SK-N-SH (cell line): ENCODE measurements at regions not wholly inside any gene's neighbourhood (a gene's known extent, or its start where the extent isn't known, plus 50 kb on each side); places are given as distances from the start of the nearest gene placed in this dataset.

Experiments used
- CTCF ChIA-PET: fragments of 300-600, 350-600 bp; formaldehyde crosslinking; extraction: SDS; loops from one replicate; lab custom pipeline; 2021; lab: Yijun Ruan, JAX
- POLR2A ChIA-PET: fragments of 350-600 bp; sonication (Branson Sonifier 250); formaldehyde crosslinking; extraction: SDS; loops from one replicate; lab custom pipeline; 2020; ENCODE audit warnings: antibody characterized with exemption, inconsistent platforms; lab: Yijun Ruan, JAX
- DNase-seq: peaks from one replicate; pipeline ENCODE4 v3.0.0; 2012
- H2AFZ ChIP-seq: fragments of 200-600 bp; sonication (generic); 2 replicates; pipeline ENCODE4 v1.8.1; 2016; ENCODE audit warnings: antibody characterized with exemption, mild to moderate bottlenecking, low read depth
- H3F3A ChIP-seq: fragments of 200-600 bp; sonication (generic); replicated peaks from 2 replicates; pipeline ENCODE3; 2016; ENCODE audit warnings: antibody characterized with exemption, mild to moderate bottlenecking; ENCODE audit not compliant: insufficient read depth
- H3K27ac ChIP-seq, 2 experiments: fragments of 200-500 bp in 1 of 2; fragments of 200-600 bp in 1 of 2; sonication (Bioruptor generic) in 1 of 2; sonication (generic), shearing (Covaris generic) in 1 of 2; 2 replicates each; pipeline versions ENCODE4 v1.5.1 to v1.6.1; 2014 to 2016; ENCODE audit warnings: low read depth in 2 of 2, inconsistent platforms in 1 of 2, low read length in 1 of 2, mild to moderate bottlenecking in 1 of 2, mixed read lengths in 1 of 2
- H3K27me3 ChIP-seq: fragments of 200-600 bp; sonication (generic), shearing (Covaris generic); 2 replicates; pipeline ENCODE4 v1.6.1; 2016; ENCODE audit warnings: mixed run types; ENCODE audit not compliant: insufficient read depth
- H3K36me3 ChIP-seq, 2 experiments: fragments of 200-500 bp in 1 of 2; fragments of 200-600 bp in 1 of 2; sonication (Bioruptor generic) in 1 of 2; sonication (generic) in 1 of 2; replicated peaks in 1 of 2; 2 replicates each; pipeline versions ENCODE3 to v1.5.1; 2014 to 2016; ENCODE audit warnings: low read length in 1 of 2, mild to moderate bottlenecking in 1 of 2; ENCODE audit not compliant: insufficient read depth in 2 of 2, control insufficient read depth in 1 of 2
- H3K4me1 ChIP-seq, 2 experiments: fragments of 200-500 bp in 1 of 2; fragments of 200-600 bp in 1 of 2; sonication (Bioruptor generic) in 1 of 2; sonication (generic), shearing (Covaris generic) in 1 of 2; 2 replicates each; pipeline versions ENCODE4 v1.5.1 to v1.6.1; 2014 to 2016; ENCODE audit warnings: low read depth in 1 of 2, low read length in 1 of 2, mixed run types in 1 of 2; ENCODE audit not compliant: insufficient read depth in 2 of 2, control insufficient read depth in 1 of 2
- H3K4me2 ChIP-seq: fragments of 200-600 bp; sonication (generic), shearing (Covaris generic); 2 replicates; pipeline ENCODE4 v1.6.1; 2017; ENCODE audit warnings: mixed run types
- H3K4me3 ChIP-seq, 2 experiments: fragments of 200-500 bp in 1 of 2; fragments of 200-600 bp in 1 of 2; sonication (Bioruptor generic) in 1 of 2; sonication (generic), shearing (Covaris generic) in 1 of 2; 2 replicates each; pipeline versions ENCODE4 v1.5.1 to v1.8.1; 2014 to 2016; ENCODE audit warnings: low read depth in 2 of 2, inconsistent platforms in 1 of 2, low read length in 1 of 2, mild to moderate bottlenecking in 1 of 2, mixed read lengths in 1 of 2, moderate library complexity in 1 of 2
- H3K79me2 ChIP-seq: fragments of 200-600 bp; sonication (generic); 2 replicates; pipeline ENCODE4 v1.8.1; 2017; ENCODE audit warnings: mild to moderate bottlenecking; ENCODE audit not compliant: insufficient read depth
- H3K9ac ChIP-seq: fragments of 200-600 bp; sonication (generic); 2 replicates; pipeline ENCODE4 v1.6.1; 2017; ENCODE audit warnings: mixed run types
- H3K9me2 ChIP-seq: fragments of 200-600 bp; sonication (generic); 2 replicates; pipeline ENCODE4 v1.6.1; 2017; ENCODE audit warnings: mixed run types
- H3K9me3 ChIP-seq: fragments of 200-600 bp; sonication (generic); 2 replicates; pipeline ENCODE4 v1.6.1; 2017; ENCODE audit warnings: mixed run types, mild to moderate bottlenecking, moderate library complexity
- H4K20me1 ChIP-seq: fragments of 200-600 bp; sonication (generic); 2 replicates; pipeline ENCODE4 v1.6.1; 2017; ENCODE audit warnings: mild to moderate bottlenecking, mixed run types; ENCODE audit not compliant: insufficient read depth
- EP300 ChIP-seq, 2 experiments: IDR thresholded peaks; 2 replicates each; pipeline versions ENCODE4 v1.4.0 to v1.6.1; 2012; ENCODE audit warnings: borderline replicate concordance in 1 of 2, low read depth in 1 of 2, low read length in 1 of 2
- JUND ChIP-seq: IDR thresholded peaks from 2 replicates; pipeline ENCODE4 v1.4.0; 2012
- RAD21 ChIP-seq: IDR thresholded peaks from 2 replicates; pipeline ENCODE4 v1.6.1; 2012; ENCODE audit warnings: mild to moderate bottlenecking, low read length
- RFX5 ChIP-seq: IDR thresholded peaks from 2 replicates; pipeline ENCODE4 v1.6.1; 2012; ENCODE audit warnings: mild to moderate bottlenecking, improper control_type of control experiment, low read length
- TEAD4 ChIP-seq: IDR thresholded peaks from 2 replicates; pipeline ENCODE4 v1.4.0; 2012; ENCODE audit warnings: mild to moderate bottlenecking, borderline replicate concordance; ENCODE audit not compliant: insufficient read depth
- USF1 ChIP-seq: IDR thresholded peaks from 2 replicates; pipeline ENCODE4 v1.4.0; 2012; ENCODE audit warnings: low read depth, borderline replicate concordance
- ZBTB33 ChIP-seq: IDR thresholded peaks from 2 replicates; pipeline ENCODE4 v1.4.0; 2012; ENCODE audit warnings: low read depth, borderline replicate concordance
- WGBS: methylation state at CpG from one replicate; pipeline ENCODE4 v1.1.6; 2017; ENCODE audit warnings: low lambda C conversion rate; 5-methylcytosine and 5-hydroxymethylcytosine counted together

- no peaks in the 10 kb centered on the region for H3F3A ChIP-seq
- no peak overlapping the region for H3K4me3 ChIP-seq
- H3K4me2 ChIP-seq: no peak overlapping the region
- DNase-seq: no peak
- no peaks in the 10 kb centered on the region for H3K79me2 ChIP-seq
- H3K9me2 ChIP-seq: no peaks in the 10 kb centered on the region
- no peaks in the 10 kb centered on the region for H3K36me3 ChIP-seq
- CTCF ChIA-PET: no interaction called here
- no peak overlapping the region for H2AFZ ChIP-seq
- POLR2A ChIA-PET: no interaction called here
- H3K9me3 ChIP-seq: no peaks in the 10 kb centered on the region
- H3K4me1 ChIP-seq: no peaks in the 10 kb centered on the region; a peak in 2 of 4 replicates
- no peak for TF ChIP-seq RFX5
- TF ChIP-seq ZBTB33: no peak
- no peak for TF ChIP-seq EP300 (IDR thresholded peaks at IDR 0.05; ENCODE audit: borderline replicate concordance in 1 of 2, low read depth in 1 of 2, low read length in 1 of 2)
- no peak for TF ChIP-seq JUND
- TF ChIP-seq USF1: no peak
- WGBS: 11% methylated on average over 4 of the region's 5 CpGs
- no peaks in the 10 kb centered on the region for H4K20me1 ChIP-seq
- H3K9ac ChIP-seq: no peak overlapping the region
- no peak overlapping the region for H3K27ac ChIP-seq
- H3K27me3 ChIP-seq: no peaks in the 10 kb centered on the region
These were observed 200.0 kb downstream of the MATN1 start for GRCh38 chr1:30523055-30524020.

GRCh38 chr1:30522031-30523004 lies 201.1 kb downstream of the MATN1 start:
- Histone ChIP-seq H3F3A (no peaks in the 10 kb centered on the region), H3K79me2 (no peaks in the 10 kb centered on the region), H3K4me2 (no peak overlapping the region), H3K9me2 (no peaks in the 10 kb centered on the region), H3K4me1 (no peaks in the 10 kb centered on the region; a peak in 2 of 4 replicates), H3K27me3 (no peaks in the 10 kb centered on the region), H3K9me3 (no peaks in the 10 kb centered on the region), H3K4me3 (no peak overlapping the region), H4K20me1 (no peaks in the 10 kb centered on the region), H2AFZ (no peak overlapping the region), H3K36me3 (no peaks in the 10 kb centered on the region)
- ChIA-PET CTCF (interaction anchor here (1.3 to 1.4 kb wide), 2 partner anchors 114 to 142 kb away, joined by 3 to 4 read pairs; no protein-coding TSS in a partner anchor), POLR2A (no interaction called here)
- TF ChIP-seq TEAD4 (no peak), RAD21 (no peak)
- TF ChIP-seq, all 33 proteins: peak for 0
- no peak for DNase-seq
- Histone ChIP-seq H3K27ac (no peak overlapping the region), H3K9ac (no peak overlapping the region)
- WGBS: 50% methylated on average over 17 of the region's 17 CpGs
